HAP-1 (cell line): ENCODE measurements at regions not wholly inside any gene's neighbourhood (a gene's known extent, or its start where the extent isn't known, plus 50 kb on each side); places are given as distances from the start of the nearest gene placed in this dataset.
"Not testable (repeated sequence)": the region's sequence is repeated elsewhere in the genome, so short reads cannot be mapped to it uniquely, and the experiment has no call there.

Experiments
- DNase-seq, 2 experiments: peaks; one replicate each; pipeline ENCODE4 v3.0.0-alpha.2; 2016 to 2020; ENCODE audit warnings: low spot score in 2 of 2
- H3K27me3 ChIP-seq: fragments of 250-450 bp; sonication (Bioruptor Pico); 2 replicates; pipeline ENCODE4 v1.5.1; 2020; ENCODE audit warnings: low read depth, mild to moderate bottlenecking, moderate library complexity
- H3K36me3 ChIP-seq: fragments of 250-450 bp; sonication (Bioruptor Pico); replicated peaks from 2 replicates; pipeline ENCODE4 v1.5.1; 2020; ENCODE audit warnings: mild to moderate bottlenecking
- H3K4me1 ChIP-seq: fragments of 250-450 bp; sonication (Bioruptor Pico); 2 replicates; pipeline ENCODE4 v1.5.1; 2020; ENCODE audit warnings: mild to moderate bottlenecking
- H3K4me3 ChIP-seq: fragments of 250-450 bp; sonication (Bioruptor Pico); 2 replicates; pipeline ENCODE4 v1.5.1; 2020; ENCODE audit warnings: mild to moderate bottlenecking, moderate library complexity
- H3K9me3 ChIP-seq: fragments of 250-450 bp; sonication (Bioruptor Pico); 2 replicates; pipeline ENCODE4 v1.5.1; 2020; ENCODE audit warnings: mild to moderate bottlenecking, moderate library complexity
- in situ Hi-C: fragments of 300-500 bp; cut with MboI; formaldehyde crosslinking; loops from 3 replicates; pipeline ENCODE4 v1.14.3; 2020; ENCODE audit warnings: low sequenced_read_pairs, inconsistent platforms, mixed read lengths

DNA sequence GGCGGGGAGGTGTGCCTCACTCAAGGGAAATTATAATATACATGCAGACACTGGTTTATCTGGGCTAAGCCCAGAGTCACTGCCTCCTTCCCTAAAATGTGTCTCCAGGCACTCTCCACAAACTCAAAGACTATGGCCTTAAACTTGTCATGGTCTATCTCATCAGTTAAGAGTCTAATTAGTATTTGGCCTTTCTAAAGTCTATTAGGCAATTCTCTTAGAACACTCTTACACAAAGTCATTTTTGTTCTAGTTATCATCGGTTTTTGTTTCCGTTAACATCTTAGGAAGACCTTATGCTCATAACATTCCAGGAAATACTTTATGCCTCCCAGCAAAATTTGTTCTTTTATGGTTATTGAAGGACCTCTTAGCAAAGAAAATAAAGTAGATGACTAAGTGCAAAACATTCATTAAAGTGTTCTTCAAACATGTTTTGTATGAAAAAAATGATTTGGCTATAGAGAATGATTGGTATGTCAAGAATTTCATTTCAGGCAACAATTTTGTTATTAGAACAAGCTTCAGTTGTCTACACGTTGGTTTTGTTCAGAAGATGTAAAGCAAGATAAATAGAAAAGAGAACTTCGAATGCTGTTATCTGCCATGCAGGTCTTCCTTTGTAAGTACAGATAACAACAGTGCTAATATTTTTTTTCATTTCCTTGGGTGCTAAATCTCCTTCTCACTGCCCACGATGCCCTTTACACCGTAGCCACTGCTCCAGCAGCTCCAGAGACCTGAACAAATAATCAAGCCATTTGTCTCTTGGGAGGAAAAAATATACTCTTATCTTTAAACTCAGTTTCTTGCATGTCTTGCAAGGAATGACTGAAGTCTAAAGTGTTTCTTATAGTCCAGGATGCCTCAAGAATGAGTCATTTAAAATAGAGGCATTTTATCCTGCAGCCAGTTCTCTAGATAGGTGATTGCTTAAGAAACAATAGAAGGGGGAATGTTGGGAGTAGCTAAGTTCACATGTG, 170.4 kb downstream of the HTR1B start:
- Histone ChIP-seq H3K4me3 (no peak overlapping the region), H3K9me3 (no peaks in the 10 kb centered on the region), H3K36me3 (no peaks in the 10 kb centered on the region), H3K27me3 (no peaks in the 10 kb centered on the region), H3K4me1 (no peaks in the 10 kb centered on the region)
- in situ Hi-C loops, result no loop called here
- no peak for DNase-seq

DNA sequence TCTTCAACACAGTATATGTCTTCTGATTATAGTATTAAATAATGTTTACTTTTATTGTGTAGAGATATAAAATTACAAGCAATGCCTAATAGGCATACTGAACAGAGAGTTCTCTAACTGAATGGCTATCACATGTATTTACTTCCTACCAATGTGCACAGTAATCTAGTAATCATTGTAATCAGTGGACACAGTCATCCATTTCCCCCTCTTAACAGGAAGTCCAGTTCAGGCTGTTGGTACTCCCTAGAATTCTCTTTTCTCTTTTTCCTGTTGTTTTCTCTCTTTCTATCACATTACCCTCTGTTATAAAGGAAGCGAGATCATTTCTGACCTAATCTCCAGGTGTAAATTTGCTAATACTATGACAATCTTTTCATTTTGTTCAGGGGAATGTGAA, 172.5 kb downstream of the HTR1B start:
- H3K4me3 ChIP-seq, result no peak overlapping the region
- in situ Hi-C loops, result no loop called here

DNA sequence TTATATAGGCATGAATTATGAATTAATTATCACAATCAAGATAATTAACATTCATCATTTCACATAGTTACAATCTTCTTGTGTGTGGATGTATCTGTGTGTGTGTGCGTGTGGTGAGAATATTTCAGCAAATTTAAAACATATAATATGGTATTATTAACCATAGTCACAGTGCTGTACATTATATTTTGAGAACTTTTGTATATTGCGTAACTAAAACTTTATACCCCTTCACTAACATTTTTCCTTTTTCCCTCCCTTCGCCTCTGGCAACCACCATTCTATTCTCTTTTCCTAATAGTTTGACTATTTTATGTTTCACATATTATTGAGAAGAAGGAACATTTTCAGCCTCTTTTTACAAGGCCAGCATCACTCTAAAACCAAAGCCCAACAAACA, 176.8 kb downstream of the HTR1B start:
- H3K4me1 ChIP-seq, result no peaks in the 10 kb centered on the region
- H3K4me3 ChIP-seq, result no peak overlapping the region
- no peaks in the 10 kb centered on the region for H3K9me3 ChIP-seq
- in situ Hi-C loops, result no loop called here
- no peak for DNase-seq
- H3K36me3 ChIP-seq, result no peaks in the 10 kb centered on the region
- H3K27me3 ChIP-seq, result no peaks in the 10 kb centered on the region

More for the DNA sequence above, 172.5 kb downstream of the HTR1B start:
- DNase-seq, result no peak
- no peaks in the 10 kb centered on the region for H3K36me3 ChIP-seq
- H3K27me3 ChIP-seq, result no peaks in the 10 kb centered on the region
- no peaks in the 10 kb centered on the region for H3K4me1 ChIP-seq
- no peaks in the 10 kb centered on the region for H3K9me3 ChIP-seq

DNA sequence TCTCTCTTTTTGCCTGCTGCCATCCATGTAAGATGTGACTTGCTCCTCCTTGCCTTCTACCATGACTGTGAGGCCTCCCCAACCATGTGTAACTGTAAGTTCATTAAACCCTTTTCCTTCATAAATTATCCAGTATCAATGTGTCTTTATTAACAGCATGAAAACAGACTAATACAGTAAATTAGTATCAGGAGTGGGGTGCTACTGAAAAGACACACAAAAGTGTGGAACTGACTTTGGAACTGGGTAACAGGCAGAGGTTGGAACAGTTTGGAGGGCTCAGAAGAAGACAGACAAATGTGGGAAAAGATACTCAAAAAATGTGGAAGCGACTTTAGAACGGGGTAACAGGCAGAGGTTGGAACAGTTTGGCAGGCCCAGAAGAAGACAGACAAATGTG, 189.4 kb downstream of the HTR1B start:
- H3K27me3 ChIP-seq, result no peaks in the 10 kb centered on the region
- H3K4me3 ChIP-seq, result no peak overlapping the region
- no peaks in the 10 kb centered on the region; the same call in 1 of the 2 replicates for H3K9me3 ChIP-seq
- no peak for DNase-seq
- no peaks in the 10 kb centered on the region for H3K4me1 ChIP-seq
- in situ Hi-C loops, result no loop called here
- H3K36me3 ChIP-seq, result no peaks in the 10 kb centered on the region

DNA sequence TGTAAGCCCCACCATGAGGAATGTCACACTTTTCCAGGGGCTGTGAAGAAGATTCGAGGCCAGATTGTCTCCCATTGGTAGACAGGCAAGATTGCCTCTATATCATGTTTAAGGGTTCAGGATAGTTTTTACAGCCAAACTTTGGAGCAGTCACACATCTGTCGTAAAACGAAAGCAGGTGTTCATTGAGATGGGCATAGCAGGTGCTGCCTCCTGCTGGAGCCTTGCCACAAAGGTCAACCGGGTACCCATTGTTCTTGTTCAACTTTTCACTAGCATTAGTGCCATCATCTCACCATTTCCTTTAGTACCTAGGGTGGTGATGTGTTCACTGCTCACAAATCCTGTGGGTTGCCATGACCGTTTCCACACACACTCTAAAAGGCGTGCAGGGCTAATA, 198.3 kb downstream of the HTR1B start:
- Histone ChIP-seq H3K36me3 (no peaks in the 10 kb centered on the region), H3K27me3 (no peaks in the 10 kb centered on the region), H3K4me1 (no peaks in the 10 kb centered on the region), H3K9me3 (no peaks in the 10 kb centered on the region), H3K4me3 (no peak overlapping the region)
- no peak for DNase-seq
- in situ Hi-C loops, result no loop called here

DNA sequence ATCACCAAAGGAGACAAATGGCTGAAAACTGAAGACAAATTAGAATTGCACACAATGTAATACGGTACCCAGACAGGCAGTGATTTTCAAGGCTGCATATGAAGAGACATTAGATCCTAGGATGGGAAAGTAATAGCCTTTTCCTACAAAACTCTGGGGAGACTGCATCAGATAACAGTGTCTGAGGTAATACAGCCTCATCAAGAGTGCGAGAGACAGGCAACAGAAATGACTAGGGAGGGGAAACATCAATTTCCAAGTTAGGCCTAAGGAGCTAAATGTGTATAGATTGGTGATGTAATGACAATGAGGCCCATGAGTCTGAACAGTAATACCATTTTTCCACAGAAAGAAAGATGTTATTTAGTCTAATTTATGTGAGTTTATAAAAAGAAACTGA, 200.3 kb downstream of the HTR1B start:
- Histone ChIP-seq H3K4me3 (no peak overlapping the region), H3K9me3 (no peaks in the 10 kb centered on the region), H3K27me3 (no peaks in the 10 kb centered on the region), H3K4me1 (no peaks in the 10 kb centered on the region), H3K36me3 (no peaks in the 10 kb centered on the region)
- in situ Hi-C loops, result no loop called here
- no peak for DNase-seq

DNA sequence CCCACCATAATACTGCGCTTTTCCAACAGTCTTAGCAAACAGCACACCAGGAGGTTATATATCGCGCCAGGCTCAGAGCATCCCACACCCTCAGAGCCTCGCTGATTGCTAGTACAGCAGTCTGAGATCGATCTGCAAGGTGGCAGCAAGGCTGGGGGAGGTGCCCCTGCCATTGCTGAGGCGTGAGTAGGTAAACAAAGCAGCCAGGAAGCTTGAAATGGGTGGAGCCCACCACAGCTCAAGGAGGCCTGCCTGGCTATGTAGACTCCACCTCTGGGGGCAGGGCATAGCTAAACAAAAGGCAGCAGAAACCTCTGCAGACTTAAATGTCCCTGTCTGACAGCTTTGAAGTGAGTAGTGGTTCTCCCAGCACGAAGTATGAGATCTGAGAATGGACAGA, 211.5 kb downstream of the HTR1B start:
- H3K27me3 ChIP-seq, DNase-seq, H3K36me3 ChIP-seq, H3K4me1 ChIP-seq, H3K4me3 ChIP-seq, in situ Hi-C loops, H3K9me3 ChIP-seq: not testable (repeated sequence)

DNA sequence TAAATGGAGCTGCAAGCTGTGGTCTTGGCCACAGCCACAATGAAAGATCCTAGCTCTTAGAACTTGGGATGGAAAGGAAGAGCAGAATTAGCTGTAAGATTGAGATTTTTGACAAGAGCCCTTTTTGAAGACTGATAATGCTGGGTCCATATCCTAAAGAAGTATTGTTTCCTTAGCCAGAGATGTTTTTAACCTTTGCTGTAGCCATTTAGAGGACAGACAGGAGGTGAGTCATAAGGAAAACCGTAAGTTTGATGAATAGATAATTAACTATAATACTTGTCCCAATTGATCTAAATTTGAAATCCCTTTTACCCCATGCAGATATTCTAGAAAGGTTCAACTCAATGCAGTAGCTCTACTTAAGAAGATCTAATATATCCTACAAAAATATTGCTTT, 213.7 kb downstream of the HTR1B start:
- Histone ChIP-seq H3K27me3 (no peaks in the 10 kb centered on the region), H3K36me3 (no peaks in the 10 kb centered on the region)
- in situ Hi-C loops, result no loop called here

DNA sequence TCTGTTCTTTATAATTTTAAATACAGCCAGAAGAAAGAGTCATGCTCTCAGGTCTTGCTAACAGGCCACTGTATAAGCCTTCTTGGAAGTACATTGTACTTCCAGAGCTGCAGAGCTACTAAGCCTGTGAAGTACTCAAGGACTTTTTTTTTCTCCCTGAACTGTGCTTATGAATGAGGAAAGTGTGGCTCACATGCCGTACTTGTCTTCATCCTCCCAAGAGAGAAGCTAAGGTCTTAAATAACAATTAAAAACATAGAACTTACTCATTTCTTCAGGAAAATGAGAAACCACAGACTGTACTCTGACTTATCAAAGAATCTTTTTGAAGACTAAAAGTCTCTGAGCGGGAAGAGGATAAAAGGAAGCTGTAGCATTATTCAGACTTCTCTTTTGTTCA, 218.3 kb downstream of the HTR1B start:
- Histone ChIP-seq H3K9me3 (no peaks in the 10 kb centered on the region), H3K27me3 (no peaks in the 10 kb centered on the region), H3K36me3 (no peaks in the 10 kb centered on the region), H3K4me1 (no peaks in the 10 kb centered on the region), H3K4me3 (no peak overlapping the region)
- in situ Hi-C loops, result no loop called here
- DNase-seq, result no peak

More for the DNA sequence above, 213.7 kb downstream of the HTR1B start:
- H3K4me3 ChIP-seq, result no peak overlapping the region
- DNase-seq, result no peak
- H3K9me3 ChIP-seq, result no peaks in the 10 kb centered on the region
- H3K4me1 ChIP-seq, result no peaks in the 10 kb centered on the region

DNA sequence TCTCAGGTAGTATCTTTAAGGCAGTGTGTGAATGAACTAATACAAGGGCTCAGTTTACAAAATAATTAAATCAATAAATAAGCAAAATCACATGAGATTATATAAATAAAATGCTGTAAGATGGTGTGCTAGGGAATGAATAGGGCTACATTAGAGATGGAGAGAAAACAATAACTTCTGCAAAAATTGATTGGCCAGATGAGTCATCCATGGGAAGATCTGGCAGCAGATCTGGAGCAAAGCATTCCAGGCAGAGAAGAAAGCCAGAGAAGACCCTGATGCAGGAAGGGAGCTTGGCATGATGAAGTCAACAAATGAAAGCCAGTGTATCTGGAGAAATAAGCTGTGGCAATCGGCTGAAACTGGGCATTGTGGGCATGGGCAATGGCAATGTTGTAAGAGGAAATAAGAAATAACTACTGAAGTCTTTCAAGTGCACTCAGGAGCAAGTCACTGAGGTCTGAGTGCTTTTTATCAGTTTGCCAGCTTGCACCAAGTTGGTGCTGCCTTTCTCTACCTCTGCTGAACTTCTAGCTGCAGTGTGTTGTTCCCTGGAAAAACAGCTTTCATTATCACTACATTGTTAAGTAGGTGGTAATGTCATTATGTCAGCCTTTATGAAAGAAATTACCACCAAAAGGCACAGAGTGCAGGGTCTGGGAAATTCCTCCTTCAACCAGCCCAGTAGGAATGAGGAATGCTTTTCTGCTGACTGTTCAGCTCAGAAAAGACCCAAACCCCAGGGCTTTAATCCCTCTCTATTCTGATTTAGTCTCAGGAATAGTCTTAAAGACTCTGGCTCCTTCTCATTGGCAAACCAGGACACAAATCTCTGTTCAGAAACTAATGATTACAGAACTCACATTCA, 231.6 kb downstream of the HTR1B start:
- H3K27me3 ChIP-seq, result no peaks in the 10 kb centered on the region
- H3K4me1 ChIP-seq, result no peaks in the 10 kb centered on the region
- in situ Hi-C loops, result no loop called here
- H3K9me3 ChIP-seq, result no peaks in the 10 kb centered on the region
- no peak for DNase-seq
- no peaks in the 10 kb centered on the region for H3K36me3 ChIP-seq
- no peak overlapping the region for H3K4me3 ChIP-seq

DNA sequence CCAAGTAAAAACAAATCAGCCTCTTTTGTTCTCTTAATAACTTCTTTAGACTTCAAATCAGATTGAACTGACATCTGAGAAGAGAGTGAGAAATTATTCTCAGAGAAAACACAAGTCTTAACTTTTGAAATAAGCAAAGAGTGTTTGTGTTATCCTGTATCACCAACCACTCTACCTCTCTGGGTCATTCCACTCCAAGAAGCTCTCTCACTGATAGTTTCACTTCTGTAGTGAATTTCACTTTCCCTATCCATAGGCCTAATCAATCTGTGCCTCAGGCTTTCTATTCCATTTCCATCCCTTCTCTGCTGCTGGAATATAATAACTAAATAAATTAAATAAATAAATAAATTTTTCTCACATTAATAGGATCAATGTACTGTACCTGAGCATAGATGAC, 235.0 kb downstream of the HTR1B start:
- Histone ChIP-seq H3K4me1 (no peaks in the 10 kb centered on the region), H3K4me3 (no peak overlapping the region), H3K36me3 (no peaks in the 10 kb centered on the region), H3K27me3 (no peaks in the 10 kb centered on the region), H3K9me3 (no peaks in the 10 kb centered on the region)
- in situ Hi-C loops, result no loop called here
- DNase-seq, result no peak

DNA sequence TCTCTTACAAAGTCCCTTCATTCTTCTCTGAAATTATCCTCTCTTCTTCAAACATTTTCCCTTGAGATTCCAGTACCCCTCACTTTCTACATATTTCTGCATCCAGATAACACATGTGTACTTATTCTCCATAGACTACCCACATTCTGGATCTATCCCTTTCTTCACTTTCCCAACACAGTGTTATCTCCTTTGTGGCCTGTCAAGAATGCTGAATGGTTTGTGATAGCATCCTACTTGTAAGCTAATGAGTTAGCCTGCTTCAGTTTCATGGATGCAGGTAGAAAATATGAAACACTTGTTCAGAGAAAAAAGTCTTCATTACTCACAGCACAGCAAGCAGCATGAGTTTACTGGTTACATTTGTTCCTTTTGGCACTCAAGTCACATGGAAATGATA, 245.4 kb downstream of the HTR1B start:
- in situ Hi-C loops, result no loop called here
- no peaks in the 10 kb centered on the region for H3K9me3 ChIP-seq
- no peaks in the 10 kb centered on the region for H3K4me1 ChIP-seq
- H3K27me3 ChIP-seq, result no peaks in the 10 kb centered on the region
- no peaks in the 10 kb centered on the region for H3K36me3 ChIP-seq
- no peak for DNase-seq
- no peak overlapping the region for H3K4me3 ChIP-seq

DNA sequence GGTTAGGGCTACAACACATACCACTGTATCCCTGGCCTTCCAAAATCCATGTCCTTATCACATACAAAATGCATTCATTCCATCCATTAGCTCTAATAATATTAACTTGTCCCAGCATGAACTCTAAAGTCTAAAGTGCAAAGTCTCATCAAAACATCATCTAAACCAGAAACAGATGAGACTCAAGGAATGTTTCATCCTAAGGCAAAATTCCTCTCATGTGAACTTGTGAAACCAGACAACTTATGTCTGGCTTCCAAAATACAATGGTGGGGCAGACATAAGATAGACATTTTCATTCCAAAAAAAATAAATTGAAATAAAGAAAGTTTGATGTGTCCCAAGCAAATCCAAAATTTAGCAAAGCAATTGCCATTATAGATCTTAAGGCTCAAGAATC, 257.4 kb downstream of the HTR1B start:
- no peaks in the 10 kb centered on the region for H3K27me3 ChIP-seq
- no peaks in the 10 kb centered on the region for H3K9me3 ChIP-seq
- H3K36me3 ChIP-seq, result no peaks in the 10 kb centered on the region
- in situ Hi-C loops, result no loop called here
- DNase-seq, result no peak
- H3K4me3 ChIP-seq, result no peak overlapping the region
- no peaks in the 10 kb centered on the region for H3K4me1 ChIP-seq

DNA sequence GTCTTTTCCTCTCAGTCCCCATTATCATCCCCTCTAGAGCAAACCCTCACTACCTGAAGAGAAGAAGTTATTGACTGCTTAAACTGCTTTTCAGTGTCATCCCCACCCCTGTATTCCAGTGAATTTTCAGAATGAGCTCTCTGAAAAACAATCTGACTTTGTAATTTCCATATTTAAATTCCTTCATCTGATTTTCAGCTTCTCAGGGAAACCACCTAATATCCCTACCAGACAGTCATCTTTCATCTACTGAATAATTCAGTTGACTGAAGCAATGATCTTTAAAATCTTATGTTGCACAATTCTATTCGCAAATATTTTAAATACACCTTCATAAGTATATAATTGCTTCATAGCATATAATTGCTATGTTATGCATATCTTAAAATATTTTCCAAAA, 258.7 kb downstream of the HTR1B start:
- Histone ChIP-seq H3K4me1 (no peaks in the 10 kb centered on the region), H3K9me3 (no peaks in the 10 kb centered on the region), H3K36me3 (no peaks in the 10 kb centered on the region), H3K27me3 (no peaks in the 10 kb centered on the region), H3K4me3 (no peak overlapping the region)
- in situ Hi-C loops, result no loop called here
- no peak for DNase-seq
